ENCODE measurements at regions not wholly inside any gene's neighbourhood (a gene's known extent, or its start where the extent isn't known, plus 50 kb on each side); places are given as distances from the start of the nearest gene placed in this dataset.
A peak's percentile ranks its signal among the peaks of the same experiment; 100 is the strongest.

DNA sequence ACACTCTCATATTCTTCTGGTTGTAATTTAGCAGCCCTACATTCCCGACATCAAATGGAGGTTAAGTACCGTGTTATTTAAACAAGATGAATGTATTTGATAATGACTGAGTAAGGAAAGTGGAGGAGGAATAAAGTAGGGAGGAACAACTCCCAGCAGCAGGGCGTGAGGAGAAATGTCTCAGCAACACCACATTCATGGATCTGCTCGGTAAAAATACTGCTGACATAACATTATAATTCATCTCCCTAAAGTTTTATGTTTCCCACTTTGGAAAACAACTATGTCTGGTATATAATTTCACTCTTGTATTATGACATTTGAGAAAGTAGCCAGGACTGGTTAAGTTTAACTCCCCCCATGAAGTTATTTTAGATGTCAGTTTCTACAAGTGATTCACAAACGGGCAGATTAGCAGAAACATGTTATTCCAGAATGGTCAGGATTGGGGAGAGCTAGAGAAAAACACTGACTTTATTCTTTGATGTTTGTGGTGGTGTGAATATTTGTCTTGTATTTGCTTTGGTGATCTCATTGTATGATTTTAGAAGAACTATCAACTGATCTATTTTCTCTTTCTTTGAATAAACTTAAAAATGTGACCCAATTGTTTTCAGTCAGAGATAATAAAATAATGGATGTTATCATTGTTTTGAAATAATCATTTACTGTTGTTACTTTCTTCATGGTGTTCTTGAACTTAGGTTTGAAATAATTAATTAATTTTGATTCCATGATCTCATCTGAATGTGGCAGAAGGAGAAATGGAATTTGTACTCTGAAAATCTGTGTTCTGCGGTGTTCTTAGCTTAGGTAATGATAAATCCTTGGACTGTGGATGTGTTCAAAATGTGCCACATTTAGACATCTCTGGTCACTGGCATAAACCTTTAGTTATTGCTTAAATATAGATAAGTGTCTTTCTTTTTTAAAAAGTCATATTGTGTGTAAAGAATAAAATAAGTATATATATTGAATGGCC lies 303.6 kb upstream of the ZNF608 start:
- CTCF ChIA-PET: no interaction called here
- Mint-ChIP-seq H3K9me3 (ENCODE audit: low read depth, unreplicated experiment) (no peaks in the 10 kb centered on the region), H3K4me3 (ENCODE audit: low read depth, unreplicated experiment) (no peak overlapping the region), H3K27me3 (ENCODE audit: unreplicated experiment) (no peaks in the 10 kb centered on the region), H3K27ac (ENCODE audit: unreplicated experiment) (peak overlapping the region; percentile 33), H3K4me1 (ENCODE audit: low read depth, unreplicated experiment) (peaks cover 50% of the 10 kb centered on the region), H3K36me3 (ENCODE audit: insufficient read depth, unreplicated experiment) (no peaks in the 10 kb centered on the region)
- TF ChIP-seq, protein P1, sequence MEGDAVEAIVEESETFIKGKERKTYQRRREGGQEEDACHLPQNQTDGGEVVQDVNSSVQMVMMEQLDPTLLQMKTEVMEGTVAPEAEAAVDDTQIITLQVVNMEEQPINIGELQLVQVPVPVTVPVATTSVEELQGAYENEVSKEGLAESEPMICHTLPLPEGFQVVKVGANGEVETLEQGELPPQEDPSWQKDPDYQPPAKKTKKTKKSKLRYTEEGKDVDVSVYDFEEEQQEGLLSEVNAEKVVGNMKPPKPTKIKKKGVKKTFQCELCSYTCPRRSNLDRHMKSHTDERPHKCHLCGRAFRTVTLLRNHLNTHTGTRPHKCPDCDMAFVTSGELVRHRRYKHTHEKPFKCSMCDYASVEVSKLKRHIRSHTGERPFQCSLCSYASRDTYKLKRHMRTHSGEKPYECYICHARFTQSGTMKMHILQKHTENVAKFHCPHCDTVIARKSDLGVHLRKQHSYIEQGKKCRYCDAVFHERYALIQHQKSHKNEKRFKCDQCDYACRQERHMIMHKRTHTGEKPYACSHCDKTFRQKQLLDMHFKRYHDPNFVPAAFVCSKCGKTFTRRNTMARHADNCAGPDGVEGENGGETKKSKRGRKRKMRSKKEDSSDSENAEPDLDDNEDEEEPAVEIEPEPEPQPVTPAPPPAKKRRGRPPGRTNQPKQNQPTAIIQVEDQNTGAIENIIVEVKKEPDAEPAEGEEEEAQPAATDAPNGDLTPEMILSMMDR (IDR thresholded peaks at IDR 0.05; ENCODE audit: unreplicated experiment): no peak
- intact Hi-C loops (cut with micrococcal nuclease; ENCODE audit: unreplicated experiment): no loop called here
- no peak for DNase-seq
- BruUV-seq (replicated peaks): no TSS peak

GRCh38 chr5:125050926-125051325 lies 304.5 kb upstream of the ZNF608 start:
- CTCF ChIA-PET: no interaction called here
- Mint-ChIP-seq H3K4me1 (ENCODE audit: low read depth, unreplicated experiment) (peaks cover 40% of the 10 kb centered on the region), H3K9me3 (ENCODE audit: low read depth, unreplicated experiment) (no peaks in the 10 kb centered on the region), H3K36me3 (ENCODE audit: insufficient read depth, unreplicated experiment) (no peaks in the 10 kb centered on the region), H3K27me3 (ENCODE audit: unreplicated experiment) (no peaks in the 10 kb centered on the region), H3K27ac (ENCODE audit: unreplicated experiment) (no peak overlapping the region), H3K4me3 (ENCODE audit: low read depth, unreplicated experiment) (no peak overlapping the region)
- DNase-seq: no peak
- intact Hi-C loops (cut with micrococcal nuclease; ENCODE audit: unreplicated experiment): no loop called here
- TF ChIP-seq, protein P1 (IDR thresholded peaks at IDR 0.05; ENCODE audit: unreplicated experiment): no peak
- no TSS peak for BruUV-seq (replicated peaks)

- H3K27me3 Mint-ChIP-seq (ENCODE audit: unreplicated experiment): no peaks in the 10 kb centered on the region
- intact Hi-C loops (cut with micrococcal nuclease; ENCODE audit: unreplicated experiment): no loop called here
- TF ChIP-seq, protein P1 (IDR thresholded peaks at IDR 0.05; ENCODE audit: unreplicated experiment): no peak
- H3K4me3 Mint-ChIP-seq (ENCODE audit: low read depth, unreplicated experiment): no peak overlapping the region
- H3K36me3 Mint-ChIP-seq (ENCODE audit: insufficient read depth, unreplicated experiment): no peaks in the 10 kb centered on the region
- H3K27ac Mint-ChIP-seq (ENCODE audit: unreplicated experiment): no peak overlapping the region
- CTCF ChIA-PET: no interaction called here
- H3K9me3 Mint-ChIP-seq (ENCODE audit: low read depth, unreplicated experiment): no peaks in the 10 kb centered on the region
- H3K4me1 Mint-ChIP-seq (ENCODE audit: low read depth, unreplicated experiment): peaks cover 24% of the 10 kb centered on the region
- no peak for DNase-seq
- no TSS peak for BruUV-seq (replicated peaks)
Observed at GRCh38 chr5:125052584-125052983, 306.1 kb upstream of the ZNF608 start.

GRCh38 chr5:125053179-125053578 lies 306.7 kb upstream of the ZNF608 start:
- Mint-ChIP-seq H3K27me3 (ENCODE audit: unreplicated experiment) (no peaks in the 10 kb centered on the region), H3K4me1 (ENCODE audit: low read depth, unreplicated experiment) (peaks cover 21% of the 10 kb centered on the region), H3K36me3 (ENCODE audit: insufficient read depth, unreplicated experiment) (no peaks in the 10 kb centered on the region), H3K4me3 (ENCODE audit: low read depth, unreplicated experiment) (no peak overlapping the region), H3K27ac (ENCODE audit: unreplicated experiment) (no peak overlapping the region), H3K9me3 (ENCODE audit: low read depth, unreplicated experiment) (no peaks in the 10 kb centered on the region)
- TF ChIP-seq, protein P1 (IDR thresholded peaks at IDR 0.05; ENCODE audit: unreplicated experiment): no peak
- DNase-seq: no peak
- intact Hi-C loops (cut with micrococcal nuclease; ENCODE audit: unreplicated experiment): no loop called here
- CTCF ChIA-PET: interaction anchor here (0.6 kb wide), 1 partner anchor 453 kb away, joined by 3 read pairs; no protein-coding TSS in a partner anchor
- BruUV-seq (replicated peaks): no TSS peak
